Ureter (tissue), 1 donor: ENCODE measurements at regions not wholly inside any gene's neighbourhood (a gene's known extent, or its start where the extent isn't known, plus 50 kb on each side); places are given as distances from the start of the nearest gene placed in this dataset.
"Not testable (repeated sequence)": the region's sequence is repeated elsewhere in the genome, so short reads cannot be mapped to it uniquely, and the experiment has no call there.

Experiments used
- DNase-seq: peaks from one replicate; pipeline ENCODE4 v3.0.0-alpha.2; 2020; ENCODE audit warnings: low spot score
- donor health status: DM: yes; HTN: yes; CAD: no.

DNA sequence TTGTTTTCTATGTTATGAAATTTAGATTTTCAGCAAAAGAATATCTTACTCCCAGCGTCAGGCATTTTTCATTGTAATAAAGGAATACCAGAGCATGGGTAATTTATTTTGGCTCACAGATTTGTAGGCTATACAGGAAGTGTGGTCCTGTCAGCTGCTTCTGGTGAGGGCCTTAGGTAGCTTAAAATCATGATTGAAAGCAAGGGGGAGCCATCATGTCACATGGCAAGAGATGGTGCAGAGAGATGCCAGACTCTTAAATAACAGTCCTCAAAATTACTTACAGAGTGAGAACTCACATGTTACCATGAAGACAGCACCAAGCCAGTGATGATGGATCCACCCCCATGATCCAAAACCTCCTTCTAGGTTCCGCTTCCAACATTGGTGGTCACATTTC is 825.0 kb upstream of the CHORDC1 start:
- DNase-seq = no peak

GRCh38 chr11:91046261-91046660 is 823.4 kb upstream of the CHORDC1 start:
- DNase-seq = no peak

DNA sequence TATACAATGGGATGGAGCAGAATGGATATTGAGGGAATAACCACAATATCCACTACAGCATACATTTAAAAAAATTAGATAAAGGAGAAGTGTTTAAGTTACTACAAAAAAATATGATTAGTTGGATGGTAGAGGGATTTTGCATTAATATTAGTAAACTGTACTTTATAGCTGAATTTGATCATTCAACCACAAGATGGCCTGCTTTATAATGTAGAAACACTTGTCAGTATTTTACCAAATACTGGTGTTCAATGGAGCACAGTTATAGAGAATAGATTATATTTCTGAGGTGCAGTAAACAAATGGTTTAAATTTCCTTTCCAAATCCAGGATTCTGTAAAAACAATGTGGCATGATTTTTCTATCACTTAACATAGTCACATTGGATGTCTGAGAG is 818.8 kb upstream of the CHORDC1 start:
- DNase-seq = no peak

GRCh38 chr11:91023731-91024130 is 800.9 kb upstream of the CHORDC1 start:
- no peak for DNase-seq

DNA sequence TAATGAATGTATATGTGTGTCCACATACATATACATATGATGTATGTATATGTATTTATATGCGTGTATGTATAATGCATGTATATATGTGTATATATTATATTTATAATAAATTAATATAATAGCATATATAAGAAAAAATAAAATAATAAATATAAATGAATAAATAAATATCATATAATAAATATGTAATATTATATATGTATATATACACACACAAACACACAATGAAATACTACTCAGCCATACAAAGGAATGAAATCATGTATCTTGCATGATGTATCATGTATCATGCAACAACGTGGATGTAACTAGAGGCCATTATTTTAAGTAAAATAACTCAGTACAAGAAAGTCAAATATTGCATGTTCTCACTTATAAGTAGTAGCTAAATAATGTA is 788.7 kb upstream of the CHORDC1 start:
- DNase-seq = no peak

- DNase-seq = no peak
Observed at GRCh38 chr11:91005458-91005857, 782.6 kb upstream of the CHORDC1 start.

- DNase-seq = no peak
Observed at GRCh38 chr11:90997241-90997640, 774.4 kb upstream of the CHORDC1 start.

DNA sequence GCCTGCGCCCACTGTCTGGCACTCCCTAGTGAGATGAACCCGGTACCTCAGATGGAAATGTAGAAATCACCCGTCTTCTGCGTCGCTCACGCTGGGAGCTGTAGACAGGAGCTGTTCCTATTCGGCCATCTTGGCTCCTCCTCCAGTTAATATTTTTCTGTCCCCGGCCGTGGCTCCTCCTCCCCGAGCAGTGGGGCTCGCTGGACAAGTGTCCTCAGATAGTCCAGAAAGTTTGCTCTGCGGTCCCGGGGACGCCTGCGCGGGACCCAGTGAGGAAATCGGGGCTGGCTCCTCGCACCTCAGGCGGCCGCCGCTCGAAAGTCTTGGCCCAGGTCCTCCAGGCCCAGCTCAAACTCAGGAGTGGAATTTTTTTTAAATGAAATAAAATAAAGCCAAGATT is 749.3 kb upstream of the CHORDC1 start:
- not testable (repeated sequence) for DNase-seq

DNA sequence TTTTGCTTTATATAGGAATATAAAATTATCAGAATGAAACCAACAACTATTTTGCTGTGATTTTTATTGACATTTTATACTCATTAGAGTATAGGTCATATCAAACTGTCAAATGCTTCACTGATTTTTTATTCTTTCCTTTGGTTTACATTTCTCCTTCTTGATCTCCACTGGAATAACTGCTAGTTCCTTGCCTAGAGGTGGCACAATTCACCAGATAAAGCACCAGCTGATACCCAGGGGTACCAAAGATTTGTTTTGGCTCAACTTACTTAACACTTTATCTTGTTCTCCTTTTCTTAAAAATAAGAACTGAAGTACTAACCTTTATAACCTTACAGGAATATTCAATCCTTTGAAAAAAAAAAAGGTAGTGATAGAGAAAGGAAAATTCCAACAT is 725.1 kb upstream of the CHORDC1 start:
- no peak for DNase-seq

DNA sequence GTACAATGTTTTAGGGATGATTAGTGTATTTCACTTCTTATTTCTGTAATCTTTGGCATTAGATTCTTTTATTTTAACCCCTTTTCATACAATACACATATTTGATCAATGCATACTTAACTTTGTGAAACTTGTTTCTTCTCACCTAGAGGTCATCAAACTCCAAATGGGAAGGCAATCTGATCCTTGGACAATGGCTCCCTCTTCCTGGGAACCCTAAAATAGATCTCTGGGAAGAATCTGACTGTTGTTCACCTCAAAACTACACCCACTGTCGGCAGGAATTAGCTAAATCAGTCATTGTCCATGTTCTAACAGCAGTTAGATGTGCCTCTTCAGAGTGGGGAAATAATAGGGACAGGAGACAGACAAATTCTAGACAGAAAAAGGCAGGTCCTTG is 707.4 kb upstream of the CHORDC1 start:
- DNase-seq = no peak

- no peak for DNase-seq
Observed at GRCh38 chr11:90919332-90919731, 696.5 kb upstream of the CHORDC1 start.

GRCh38 chr11:90916706-90917105 is 693.9 kb upstream of the CHORDC1 start:
- no peak for DNase-seq

GRCh38 chr11:90913131-90913668 is 690.4 kb upstream of the CHORDC1 start:
- DNase-seq = no peak

DNA sequence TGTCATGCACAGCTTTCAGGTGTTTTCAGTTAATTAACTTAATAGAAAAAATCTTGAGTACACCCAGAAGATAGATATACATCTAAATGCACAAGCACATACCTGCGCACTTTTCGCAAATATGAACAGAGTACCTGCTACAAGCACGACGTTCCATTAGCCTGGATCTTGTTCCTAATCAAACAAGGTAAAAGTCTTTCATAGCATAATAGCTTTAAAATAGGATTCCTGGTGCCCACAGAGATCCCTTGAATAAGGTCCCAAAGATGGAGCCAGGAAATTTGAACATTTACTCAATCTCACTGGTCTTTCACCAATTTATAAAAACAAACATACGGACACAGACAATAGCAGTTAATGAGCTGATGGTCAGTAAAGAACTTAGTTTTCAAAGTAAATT is 689.8 kb upstream of the CHORDC1 start:
- no peak for DNase-seq

DNA sequence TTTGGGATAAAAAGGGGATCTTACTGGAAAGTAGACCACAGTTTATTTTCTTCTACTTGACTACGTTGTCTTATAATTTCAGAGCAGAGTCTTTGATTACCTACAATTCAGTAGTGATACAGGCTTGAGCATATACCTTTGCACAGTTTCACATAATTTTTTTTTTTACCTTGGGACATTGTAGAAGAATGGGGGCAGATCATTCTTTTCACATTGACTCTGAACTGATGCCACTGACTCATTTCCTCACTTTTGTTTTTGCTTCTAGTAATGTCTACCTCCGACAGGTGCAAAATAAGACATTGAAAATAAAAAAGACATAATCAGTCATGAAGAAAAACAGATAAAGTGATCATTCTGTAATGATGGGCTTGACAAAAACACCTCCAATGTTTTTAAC is 688.3 kb upstream of the CHORDC1 start:
- no peak for DNase-seq

DNA sequence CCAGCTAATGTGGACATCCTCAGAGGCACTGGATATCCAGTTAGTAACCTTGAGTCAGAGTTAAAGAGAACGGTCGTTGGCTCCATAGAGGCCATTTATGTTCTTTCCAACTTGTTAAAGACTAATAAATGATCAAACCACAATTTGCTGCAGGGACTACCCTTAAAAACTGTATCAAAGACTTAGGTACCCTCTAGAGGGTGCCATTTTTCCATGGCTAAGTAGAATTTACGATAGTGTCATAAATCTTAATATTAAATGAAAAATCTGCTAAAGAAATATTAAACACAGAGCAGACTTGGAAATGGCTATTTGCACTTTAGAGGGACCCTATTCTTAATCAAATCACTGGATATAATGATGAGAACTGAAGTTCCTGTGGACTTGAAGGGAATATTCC is 685.2 kb upstream of the CHORDC1 start:
- DNase-seq = no peak

DNA sequence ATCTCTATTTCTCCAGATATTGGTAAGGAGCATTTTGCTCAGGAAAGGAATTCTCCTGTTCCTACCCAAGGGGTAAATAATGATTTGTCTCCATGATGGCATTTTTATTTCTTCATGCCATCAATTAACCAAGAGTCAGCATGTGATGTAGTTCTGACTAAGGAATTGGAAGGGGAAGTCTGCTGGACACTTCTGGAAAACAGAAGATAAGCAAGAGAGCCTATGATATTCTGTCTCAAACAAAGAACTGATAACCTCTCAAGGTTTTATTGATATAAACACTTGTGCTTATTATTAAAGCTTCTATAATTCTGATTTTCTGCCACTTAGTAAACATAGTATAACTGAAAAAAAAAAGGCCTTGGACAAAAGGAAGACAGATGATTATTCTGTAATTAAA is 673.0 kb upstream of the CHORDC1 start:
- DNase-seq = no peak

DNA sequence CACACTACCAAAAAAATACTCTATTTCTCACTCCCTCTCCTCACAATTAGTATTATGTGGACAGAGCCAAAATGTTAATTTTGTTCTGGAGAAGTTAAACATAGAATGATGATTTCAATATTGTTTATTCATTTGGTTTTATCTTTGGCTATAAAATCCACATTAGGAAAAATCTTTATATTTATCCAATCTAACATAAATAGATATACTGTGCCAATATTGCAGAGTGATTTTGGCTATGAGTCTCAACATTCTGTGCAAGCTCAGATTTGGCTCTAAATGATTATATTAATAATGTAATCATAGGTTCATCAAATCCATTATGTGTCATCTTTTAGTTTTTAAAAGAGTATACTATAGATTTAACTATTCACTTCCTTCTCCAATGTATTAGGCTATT is 667.5 kb upstream of the CHORDC1 start:
- no peak for DNase-seq

GRCh38 chr11:90884181-90884580 is 661.3 kb upstream of the CHORDC1 start:
- DNase-seq = no peak

GRCh38 chr11:90874986-90875385 is 652.1 kb upstream of the CHORDC1 start:
- DNase-seq = no peak

- no peak for DNase-seq
Observed at GRCh38 chr11:90874281-90874680, 651.4 kb upstream of the CHORDC1 start.

GRCh38 chr11:90867416-90867815 is 644.6 kb upstream of the CHORDC1 start:
- no peak for DNase-seq

GRCh38 chr11:90856790-90857189 is 633.9 kb upstream of the CHORDC1 start:
- DNase-seq = no peak

DNA sequence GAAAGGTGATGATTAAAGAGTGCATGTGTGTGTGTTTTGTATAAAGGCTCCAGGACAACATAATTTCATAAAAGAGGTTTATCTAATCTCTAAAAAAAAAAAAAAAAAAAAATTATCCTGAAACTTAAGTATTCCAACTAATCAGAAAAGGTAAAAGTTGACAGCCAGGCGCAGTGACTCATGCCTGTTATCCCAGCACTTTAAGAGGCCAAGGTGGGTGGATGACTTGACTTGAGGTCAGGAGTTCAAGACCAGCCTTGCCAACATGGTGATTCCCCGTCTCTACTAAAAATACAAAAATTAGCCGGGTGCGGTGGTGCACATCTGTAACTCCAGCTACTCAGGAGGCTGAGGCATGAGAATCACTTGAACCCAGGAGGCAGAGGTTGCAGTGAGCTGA is 632.7 kb upstream of the CHORDC1 start:
- DNase-seq = no peak

- DNase-seq = no peak
Observed at GRCh38 chr11:90851196-90851595, 628.3 kb upstream of the CHORDC1 start.
